NT2/D1 (cell line): ENCODE measurements at regions not wholly inside any gene's neighbourhood (a gene's known extent, or its start where the extent isn't known, plus 50 kb on each side); places are given as distances from the start of the nearest gene placed in this dataset.

ENCODE experiments used
- YY1 ChIP-seq: IDR thresholded peaks from 2 replicates; pipeline ENCODE4 v1.6.1; 2011; ENCODE audit not compliant: insufficient read length, insufficient read depth
- ZNF274 ChIP-seq: IDR thresholded peaks from 2 replicates; pipeline ENCODE4 v1.6.1; 2011; ENCODE audit warnings: mild to moderate bottlenecking, low read depth, low read length

- TF ChIP-seq ZNF274 (no peak), YY1 (no peak)
Observed at GRCh38 chr15:53251996-53252395, 461.9 kb upstream of the ONECUT1 start.
